HG03432 (cell line): ENCODE measurements at regions not wholly inside any gene's neighbourhood (a gene's known extent, or its start where the extent isn't known, plus 50 kb on each side); places are given as distances from the start of the nearest gene placed in this dataset.
"Not testable (repeated sequence)": the region's sequence is repeated elsewhere in the genome, so short reads cannot be mapped to it uniquely, and the experiment has no call there.

ENCODE experiments used
- ATAC-seq: cut with Tn5 transposase; IDR thresholded peaks from one replicate; pipeline ENCODE4 v1.9.1; 2021; ENCODE audit warnings: mild to moderate bottlenecking, moderate library complexity; ENCODE audit not compliant: unreplicated experiment

DNA sequence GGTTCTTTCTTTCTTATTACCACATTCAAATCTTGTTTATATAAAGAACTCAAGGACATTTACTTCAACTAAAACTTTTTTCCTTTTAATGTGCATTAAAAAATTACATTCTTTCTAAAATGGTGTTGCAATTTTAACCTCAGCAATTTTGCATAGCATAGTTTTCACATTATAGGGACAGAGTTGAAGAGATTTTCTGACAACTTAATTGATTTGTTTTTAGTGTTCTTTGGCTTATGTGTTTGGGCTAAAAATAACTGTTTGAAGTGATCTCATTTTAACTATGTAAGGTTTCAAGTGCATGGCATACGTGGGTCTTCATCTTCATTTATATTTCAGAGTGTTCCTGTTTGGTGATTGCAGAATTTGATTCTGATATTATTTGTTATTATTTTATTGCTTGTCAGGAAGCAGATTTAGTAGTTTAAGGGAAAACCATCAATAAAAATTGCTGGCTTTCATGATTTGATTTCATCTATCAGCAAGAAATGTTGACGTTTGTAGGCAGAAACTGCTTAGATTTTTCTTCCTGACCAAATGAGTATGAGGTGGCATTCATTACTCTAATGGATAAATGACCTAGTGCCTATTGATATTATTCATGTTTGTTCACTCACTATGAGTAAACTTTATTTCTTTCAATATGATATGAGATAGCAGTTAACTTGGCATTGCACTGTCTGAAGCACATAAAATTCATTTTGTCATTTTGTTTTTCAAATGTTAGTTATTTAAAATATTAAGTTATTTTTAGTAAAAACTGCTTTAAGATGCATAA, 398.4 kb downstream of the NUP35 start:
- no peak for ATAC-seq

DNA sequence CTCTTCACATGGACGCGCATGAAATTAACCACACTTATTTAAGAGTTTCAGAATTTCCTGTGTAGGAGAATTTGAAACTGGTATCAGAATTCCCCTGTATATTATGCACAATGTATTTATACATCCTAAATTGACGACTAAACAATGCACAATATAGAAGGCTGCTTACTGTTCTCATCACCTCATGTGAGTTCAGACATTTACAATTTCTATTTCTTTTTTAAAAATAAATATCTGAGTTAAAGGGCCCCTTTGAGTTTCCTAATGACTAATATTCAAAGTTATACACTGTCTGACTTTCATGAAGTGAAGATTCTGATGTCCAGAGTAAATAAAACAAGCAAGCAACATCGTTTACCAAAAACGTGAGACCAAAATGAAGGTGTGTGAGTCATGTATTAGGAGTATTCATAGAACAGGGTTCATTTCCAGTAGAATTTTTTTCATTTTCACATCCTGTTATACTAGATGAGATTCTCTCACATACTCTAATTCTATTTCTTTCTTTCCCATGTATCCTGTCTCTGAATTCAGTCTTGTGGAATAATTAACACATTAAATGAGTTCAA, 406.2 kb downstream of the NUP35 start:
- ATAC-seq = peak; percentile 91

- ATAC-seq = no peak
Measured at GRCh38 chr2:183532514-183532913, 408.3 kb downstream of the NUP35 start.

DNA sequence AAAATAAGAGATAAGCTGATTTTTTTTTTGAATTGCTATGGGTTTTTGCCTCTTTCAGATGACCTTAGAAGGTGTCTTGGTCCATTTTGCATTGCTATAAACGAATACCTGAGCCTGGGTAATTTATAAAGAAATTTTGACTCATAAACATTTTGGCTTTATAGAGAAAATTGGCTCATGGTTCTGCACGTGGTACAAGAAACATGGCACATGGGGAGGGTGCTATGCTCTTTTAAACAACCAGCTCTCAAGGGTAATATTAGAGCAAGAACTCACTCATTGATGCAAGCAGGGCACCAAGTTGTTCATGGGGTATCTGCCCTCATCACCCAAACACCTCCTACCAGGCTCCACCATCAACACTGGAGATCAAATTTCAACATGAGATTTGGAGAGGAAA, 408.8 kb downstream of the NUP35 start:
- no peak for ATAC-seq

- ATAC-seq = no peak
Measured at GRCh38 chr2:183536290-183536689, 412.0 kb downstream of the NUP35 start.

DNA sequence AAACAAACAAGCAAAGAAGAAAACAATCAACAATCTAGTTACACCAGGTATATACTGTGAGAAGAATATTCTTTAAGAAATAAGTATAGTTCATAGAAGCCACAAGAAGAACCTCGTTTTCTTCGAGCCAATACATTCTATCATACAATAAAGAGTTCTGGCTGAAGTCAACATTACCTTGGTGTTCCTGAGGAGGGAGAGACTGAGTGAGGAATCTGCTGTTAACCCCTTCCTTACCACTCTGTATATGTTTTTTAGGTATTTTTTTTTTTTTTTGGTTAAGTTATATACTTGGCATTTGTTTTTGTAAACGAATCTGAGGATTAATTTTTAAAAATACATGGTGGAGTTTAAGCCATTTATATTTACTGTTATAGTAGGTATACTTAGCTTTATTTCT, 412.5 kb downstream of the NUP35 start:
- ATAC-seq = no peak

DNA sequence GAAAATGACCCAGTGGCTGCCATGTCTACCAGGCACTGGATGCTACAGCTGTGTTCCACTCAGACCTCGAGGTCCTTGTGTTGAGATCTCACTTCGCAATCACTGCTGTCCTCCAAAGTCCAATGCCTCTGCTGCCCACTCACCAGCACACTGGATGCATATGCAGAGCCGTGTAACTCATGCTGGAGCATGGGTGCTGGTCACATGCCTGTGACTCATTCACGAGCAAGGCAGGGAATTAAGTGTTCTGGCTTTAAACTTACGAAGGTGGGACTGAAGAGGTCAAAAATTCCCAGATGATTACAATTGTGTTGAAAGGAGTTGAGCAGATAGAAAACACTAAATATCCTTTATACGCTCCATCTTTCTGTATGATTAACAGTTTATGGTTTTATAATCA, 417.5 kb downstream of the NUP35 start:
- no peak for ATAC-seq

GRCh38 chr2:183542606-183543005, 418.4 kb downstream of the NUP35 start:
- no peak for ATAC-seq

DNA sequence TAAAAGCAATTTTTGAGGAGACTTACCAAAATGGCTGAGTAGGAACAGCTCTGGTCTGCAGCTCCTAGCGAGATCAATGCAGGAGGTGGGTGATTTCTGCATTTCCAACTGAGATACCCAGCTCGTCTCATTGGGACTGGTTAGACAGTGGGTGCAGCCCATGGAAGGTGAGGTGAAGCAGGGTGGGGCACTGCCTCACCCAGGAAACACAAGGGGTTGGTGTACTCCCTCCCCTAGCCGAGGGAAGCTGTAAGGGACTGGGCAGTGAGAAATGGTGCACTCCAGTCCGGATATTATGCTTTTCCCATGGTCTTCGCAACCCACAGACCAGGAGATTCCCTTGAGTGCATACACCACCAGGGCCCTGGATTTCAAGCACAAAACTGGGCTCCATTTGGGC, 419.0 kb downstream of the NUP35 start:
- peak; percentile 21 for ATAC-seq

- ATAC-seq = peak; percentile 96
Measured at GRCh38 chr2:183543731-183544130, 419.5 kb downstream of the NUP35 start.

GRCh38 chr2:183546560-183547350, 422.5 kb downstream of the NUP35 start:
- not testable (repeated sequence) for ATAC-seq

- no peak for ATAC-seq
Measured at GRCh38 chr2:183552716-183553115, 428.5 kb downstream of the NUP35 start.

DNA sequence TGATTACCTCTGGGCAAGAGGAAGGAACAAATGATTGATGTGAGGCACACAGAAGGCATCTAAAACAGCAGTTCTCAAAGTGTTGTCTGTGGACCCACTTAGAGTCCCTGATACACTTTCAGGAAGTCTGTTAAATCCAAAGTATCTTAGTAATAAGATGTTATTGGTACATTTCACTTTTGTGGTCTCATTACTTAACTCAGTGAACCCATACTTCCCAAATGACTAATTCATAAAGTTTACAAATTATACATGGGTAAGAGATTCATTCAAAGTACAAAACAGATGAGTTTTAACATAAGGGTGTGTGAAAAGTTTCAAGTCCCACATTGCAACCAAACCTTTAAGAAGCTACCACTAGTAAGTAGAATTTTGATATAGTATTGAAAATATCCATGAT, 440.5 kb downstream of the NUP35 start:
- ATAC-seq = no peak

DNA sequence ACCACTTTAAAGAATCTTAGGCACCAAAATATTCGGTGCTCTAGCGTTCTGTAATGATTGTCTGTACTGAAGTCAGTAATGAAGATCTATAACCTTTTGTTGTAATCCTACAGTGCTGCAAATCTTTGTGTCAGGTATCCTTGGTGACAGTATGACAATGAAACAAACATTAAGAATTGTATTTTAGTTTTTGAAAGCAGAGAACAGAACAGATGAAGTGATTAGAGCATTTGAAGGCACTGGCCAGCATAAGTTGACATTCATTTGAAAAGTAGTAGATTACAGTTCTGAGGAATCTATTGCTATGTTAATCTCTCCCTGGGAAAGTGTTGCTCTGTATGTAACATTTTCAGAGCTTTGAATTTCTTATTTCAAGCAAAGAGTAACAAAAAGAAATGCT, 451.2 kb downstream of the NUP35 start:
- ATAC-seq = no peak

- no peak for ATAC-seq
Measured at GRCh38 chr2:183579686-183580085, 455.4 kb downstream of the NUP35 start.

DNA sequence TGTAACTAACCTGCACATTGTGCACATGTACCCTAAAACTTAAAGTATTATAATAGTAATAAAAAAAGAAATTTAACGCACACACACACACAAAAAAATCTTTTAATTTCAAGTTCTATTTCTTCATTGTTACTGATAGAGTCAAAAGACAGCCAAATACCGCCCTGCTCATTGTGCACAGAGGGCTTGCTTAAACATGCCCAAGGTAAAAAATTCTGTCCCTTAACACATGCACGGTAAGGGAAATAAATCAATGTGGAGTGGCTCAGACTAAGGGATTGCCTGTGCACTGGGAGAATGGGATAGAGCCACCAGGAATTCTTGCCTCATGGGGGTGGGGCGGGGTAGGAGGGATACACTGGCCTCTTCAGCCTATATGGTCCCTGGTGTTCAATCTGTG, 468.0 kb downstream of the NUP35 start:
- no peak for ATAC-seq

DNA sequence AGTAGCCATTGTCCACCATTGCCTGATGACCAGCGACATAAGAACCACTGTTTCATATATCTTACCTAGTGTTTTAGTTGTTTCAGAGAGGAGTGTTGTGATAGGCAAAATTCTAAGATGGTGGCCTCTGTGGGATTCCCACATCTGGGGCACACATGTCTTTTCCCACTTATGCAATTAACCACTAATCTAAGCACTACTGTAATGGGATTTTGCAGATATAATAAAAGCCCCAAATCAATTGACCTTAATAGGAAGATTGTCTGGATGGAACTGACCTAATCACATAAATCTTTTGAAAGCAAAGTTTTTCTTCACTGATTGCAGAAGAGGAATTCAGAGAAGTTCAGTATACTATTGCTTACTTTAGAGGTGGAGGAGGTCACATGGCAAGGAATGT, 469.9 kb downstream of the NUP35 start:
- ATAC-seq = no peak

DNA sequence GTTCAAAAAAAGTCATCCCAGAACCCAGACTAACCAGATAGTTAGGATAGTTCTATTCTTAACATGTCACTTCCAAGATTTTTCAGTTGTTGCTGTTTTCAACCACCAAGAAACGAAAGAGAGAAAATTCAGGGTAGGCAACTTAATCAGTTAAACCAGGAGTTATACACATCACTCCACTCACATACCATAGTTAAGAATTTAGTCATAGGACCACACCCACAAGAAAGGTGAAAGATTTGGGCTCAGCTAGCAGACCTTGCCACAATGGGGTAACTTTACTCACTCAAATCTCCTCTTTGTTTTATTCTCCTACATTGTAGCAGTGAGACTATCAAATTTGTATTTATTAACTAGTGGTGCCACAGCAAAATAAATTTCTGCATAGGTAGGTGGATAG, 473.6 kb downstream of the NUP35 start:
- no peak for ATAC-seq

DNA sequence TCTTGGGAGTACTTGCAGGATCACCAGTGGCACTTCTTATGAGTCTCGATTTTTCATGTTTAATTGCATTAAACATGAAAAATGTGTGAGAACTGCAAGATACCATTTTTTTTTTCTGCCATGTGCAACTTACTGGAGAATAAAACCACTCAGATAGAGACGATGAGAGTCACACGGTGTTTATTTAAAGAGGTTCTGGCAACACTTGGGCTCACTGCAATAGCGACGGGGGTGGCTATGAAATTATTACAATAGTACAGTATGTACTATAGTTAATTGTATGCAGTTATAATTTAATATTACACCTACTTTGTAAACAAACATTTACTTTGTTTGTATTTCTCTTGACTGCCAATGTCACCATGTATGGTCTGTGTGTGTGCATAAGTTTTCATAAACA, 479.8 kb downstream of the NUP35 start:
- no peak for ATAC-seq

DNA sequence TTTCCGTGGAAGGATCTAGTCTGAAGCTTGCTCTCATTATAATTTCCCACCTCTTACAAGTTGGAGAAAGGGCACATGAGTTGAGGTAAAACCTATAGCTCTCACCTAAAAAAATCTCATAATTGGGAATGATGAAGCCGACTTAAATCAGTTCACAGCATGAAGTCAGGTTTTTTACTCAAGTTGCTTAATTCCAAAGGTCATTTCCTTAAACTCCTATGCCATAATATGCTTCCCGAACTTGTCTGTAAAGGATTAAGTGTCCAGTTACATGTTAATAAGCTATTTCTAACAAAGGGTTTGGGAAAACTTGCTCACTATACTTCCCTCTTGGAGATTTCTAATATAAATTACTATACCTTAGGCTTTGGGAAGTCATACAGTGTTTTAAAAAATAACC, 481.2 kb downstream of the NUP35 start:
- no peak for ATAC-seq

DNA sequence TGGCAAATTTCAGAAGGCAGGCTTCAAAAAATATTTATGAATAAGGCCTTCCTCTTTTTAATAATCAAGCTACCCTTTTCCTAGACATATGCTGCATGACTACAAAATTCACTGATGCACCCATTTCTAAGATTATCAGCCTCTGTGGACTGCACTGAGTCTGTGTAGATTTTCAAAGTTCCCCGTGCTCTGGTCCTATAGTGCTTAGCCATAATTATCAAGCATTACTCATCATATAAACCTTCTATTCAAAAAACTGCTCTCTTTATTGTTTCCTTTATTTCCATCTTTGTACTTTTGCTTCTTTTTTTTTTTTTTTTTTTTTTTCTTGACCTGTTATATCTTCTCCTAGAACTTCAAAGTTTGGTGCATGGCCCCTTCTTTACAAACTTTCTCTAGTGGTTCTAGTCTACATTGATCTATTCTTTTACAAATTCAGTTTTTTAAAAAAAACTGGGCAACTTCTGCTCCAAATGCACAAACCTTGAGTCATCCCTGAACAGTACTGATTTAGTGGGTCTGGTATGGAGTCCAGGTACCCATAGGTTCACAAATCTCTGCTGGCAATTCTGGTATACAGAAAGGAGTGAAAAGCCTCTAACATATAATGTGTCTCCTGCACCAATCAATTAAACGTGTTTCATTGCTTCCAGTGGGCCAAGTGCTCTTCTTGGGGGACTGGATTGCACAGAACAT, 481.9 kb downstream of the NUP35 start:
- ATAC-seq = no peak

GRCh38 chr2:183606718-183607085, 482.5 kb downstream of the NUP35 start:
- no peak for ATAC-seq
